Fibroblast of the aortic adventitia (primary cell): ENCODE measurements at regions not wholly inside any gene's neighbourhood (a gene's known extent, or its start where the extent isn't known, plus 50 kb on each side); places are given as distances from the start of the nearest gene placed in this dataset.
"Not testable (repeated sequence)": the region's sequence is repeated elsewhere in the genome, so short reads cannot be mapped to it uniquely, and the experiment has no call there.

ENCODE experiments used
- DNase-seq: peaks from one replicate; pipeline ENCODE4 v3.0.0-alpha.2; 2010; ENCODE audit warnings: low read depth
- H3K4me3 ChIP-seq: 2 replicates; pipeline ENCODE4 v1.5.1; 2011; ENCODE audit warnings: low read depth, mild to moderate bottlenecking, control low read depth, low read length, moderate library complexity
- TF ChIP-seq, protein P1 (sequence below): IDR thresholded peaks from 2 replicates; pipeline ENCODE4 v1.5.1; 2011; ENCODE audit warnings: mild to moderate bottlenecking, low read length, control low read depth, inconsistent platforms; ENCODE audit not compliant: insufficient read depth

DNA sequence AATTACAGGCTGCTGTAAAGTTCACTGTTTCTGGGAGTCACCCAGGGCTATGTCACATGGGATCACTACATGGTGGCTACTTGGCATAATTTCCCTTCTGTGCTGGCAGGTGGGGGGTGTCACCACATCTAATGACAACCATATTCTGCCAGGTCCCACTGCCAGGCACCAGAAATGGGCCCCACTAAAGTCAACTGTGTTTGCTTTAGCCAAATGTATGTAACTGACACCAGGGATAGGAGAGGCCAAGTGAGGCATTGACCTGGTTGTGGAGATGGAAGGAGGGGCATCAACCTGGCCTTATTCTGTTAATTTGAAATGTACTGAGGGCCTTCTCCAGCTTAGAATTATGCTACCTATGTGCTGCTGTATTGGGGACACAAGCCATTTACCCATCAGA lies 370.6 kb upstream of the PROX1 start:
- DNase-seq = no peak
- no peak overlapping the region for H3K4me3 ChIP-seq
- TF ChIP-seq, protein P1, sequence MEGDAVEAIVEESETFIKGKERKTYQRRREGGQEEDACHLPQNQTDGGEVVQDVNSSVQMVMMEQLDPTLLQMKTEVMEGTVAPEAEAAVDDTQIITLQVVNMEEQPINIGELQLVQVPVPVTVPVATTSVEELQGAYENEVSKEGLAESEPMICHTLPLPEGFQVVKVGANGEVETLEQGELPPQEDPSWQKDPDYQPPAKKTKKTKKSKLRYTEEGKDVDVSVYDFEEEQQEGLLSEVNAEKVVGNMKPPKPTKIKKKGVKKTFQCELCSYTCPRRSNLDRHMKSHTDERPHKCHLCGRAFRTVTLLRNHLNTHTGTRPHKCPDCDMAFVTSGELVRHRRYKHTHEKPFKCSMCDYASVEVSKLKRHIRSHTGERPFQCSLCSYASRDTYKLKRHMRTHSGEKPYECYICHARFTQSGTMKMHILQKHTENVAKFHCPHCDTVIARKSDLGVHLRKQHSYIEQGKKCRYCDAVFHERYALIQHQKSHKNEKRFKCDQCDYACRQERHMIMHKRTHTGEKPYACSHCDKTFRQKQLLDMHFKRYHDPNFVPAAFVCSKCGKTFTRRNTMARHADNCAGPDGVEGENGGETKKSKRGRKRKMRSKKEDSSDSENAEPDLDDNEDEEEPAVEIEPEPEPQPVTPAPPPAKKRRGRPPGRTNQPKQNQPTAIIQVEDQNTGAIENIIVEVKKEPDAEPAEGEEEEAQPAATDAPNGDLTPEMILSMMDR = no peak

DNA sequence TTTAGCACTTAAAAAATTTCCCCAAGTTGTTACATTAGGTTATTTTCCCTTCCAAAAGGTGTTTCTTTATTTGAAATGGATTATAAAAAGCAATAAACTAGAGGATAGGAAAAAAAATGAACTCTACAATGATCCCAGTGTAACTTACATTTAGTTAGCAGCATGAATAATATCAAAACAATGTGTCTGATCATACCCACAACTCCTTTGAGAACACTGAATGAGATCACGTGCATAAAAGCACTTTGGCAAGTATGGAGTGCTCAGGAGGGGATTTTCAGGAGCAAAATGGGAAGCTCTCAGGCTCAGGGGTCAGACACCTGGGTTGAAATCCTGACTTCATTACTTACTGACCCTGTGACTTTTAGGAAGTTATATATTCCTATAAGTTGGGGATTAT lies 369.7 kb upstream of the PROX1 start:
- H3K4me3 ChIP-seq = no peak overlapping the region
- no peak for DNase-seq
- TF ChIP-seq, protein P1 = no peak

DNA sequence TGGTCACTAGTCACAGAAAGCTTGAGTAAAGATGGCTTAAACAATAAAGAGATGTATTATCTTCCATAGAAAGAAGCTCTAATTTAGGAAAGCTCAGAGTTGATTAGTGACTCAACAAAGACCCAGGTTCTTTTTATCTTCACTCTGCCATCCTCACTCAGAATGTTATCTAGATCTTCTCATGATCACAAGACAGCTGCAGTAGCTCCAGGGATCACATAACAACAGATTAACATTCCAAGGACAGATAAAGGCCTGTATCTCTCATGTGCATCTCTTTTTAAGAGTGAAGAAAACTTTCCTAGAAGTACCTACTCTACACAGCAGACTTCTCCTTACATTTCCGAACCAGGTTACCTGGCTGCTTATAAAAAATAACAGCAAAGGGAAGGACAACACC lies 368.7 kb upstream of the PROX1 start:
- H3K4me3 ChIP-seq = no peak overlapping the region
- DNase-seq = no peak
- TF ChIP-seq, protein P1 = no peak

DNA sequence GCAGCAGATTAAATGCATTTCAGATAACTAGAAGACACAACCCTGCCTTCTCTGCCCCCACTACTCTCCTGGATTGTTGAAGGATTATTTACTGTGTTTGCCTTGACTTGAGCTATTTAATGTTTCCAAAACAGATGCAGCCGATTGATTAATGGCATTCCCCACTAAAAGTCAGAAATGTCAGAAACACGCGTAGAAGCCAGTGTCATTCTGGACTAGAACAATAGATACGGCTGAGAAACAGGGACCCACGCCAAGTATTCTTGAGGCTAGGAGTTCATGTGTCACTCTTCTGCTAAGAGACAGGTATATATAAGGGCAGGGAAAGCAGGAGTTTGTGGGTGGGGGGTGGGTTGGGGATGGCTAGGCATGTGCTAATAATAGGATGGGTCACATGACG lies 366.7 kb upstream of the PROX1 start:
- H3K4me3 ChIP-seq = no peak overlapping the region
- DNase-seq = no peak
- TF ChIP-seq, protein P1 = no peak

DNA sequence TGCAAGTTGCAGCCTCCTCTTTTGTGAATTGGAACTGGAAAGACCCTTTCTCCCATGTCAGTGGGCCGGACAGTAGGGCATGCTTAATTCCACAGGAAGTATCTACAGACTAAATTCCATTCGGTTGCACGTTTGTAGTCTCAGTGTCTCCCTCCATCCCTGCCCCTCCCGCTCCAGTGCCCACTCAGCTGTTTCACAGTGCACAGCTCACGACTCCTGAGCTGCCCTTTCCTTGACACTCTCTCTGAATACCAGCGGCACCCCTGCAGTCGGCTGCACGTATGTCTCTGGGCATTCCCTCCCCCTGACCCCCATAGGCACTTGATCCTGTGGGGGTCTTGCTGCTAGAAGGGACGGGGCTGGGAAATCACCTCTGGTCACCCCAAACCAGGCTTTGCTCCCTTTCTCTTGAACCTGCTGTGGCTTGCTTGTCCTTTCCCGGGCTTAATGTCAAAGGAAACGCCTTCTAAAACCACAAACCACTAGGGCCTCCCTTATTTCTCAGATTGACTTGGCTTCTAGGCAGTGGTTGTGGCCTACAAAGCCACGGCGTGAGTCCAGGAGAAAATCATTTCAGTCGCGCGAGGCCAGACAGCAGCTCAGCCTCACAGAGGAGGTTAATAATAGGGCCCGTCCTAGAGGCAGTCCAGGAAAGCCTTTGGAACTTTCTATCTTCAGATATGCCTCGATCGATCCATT lies 365.3 kb upstream of the PROX1 start:
- TF ChIP-seq, protein P1 = no peak
- no peak overlapping the region for H3K4me3 ChIP-seq
- no peak for DNase-seq

DNA sequence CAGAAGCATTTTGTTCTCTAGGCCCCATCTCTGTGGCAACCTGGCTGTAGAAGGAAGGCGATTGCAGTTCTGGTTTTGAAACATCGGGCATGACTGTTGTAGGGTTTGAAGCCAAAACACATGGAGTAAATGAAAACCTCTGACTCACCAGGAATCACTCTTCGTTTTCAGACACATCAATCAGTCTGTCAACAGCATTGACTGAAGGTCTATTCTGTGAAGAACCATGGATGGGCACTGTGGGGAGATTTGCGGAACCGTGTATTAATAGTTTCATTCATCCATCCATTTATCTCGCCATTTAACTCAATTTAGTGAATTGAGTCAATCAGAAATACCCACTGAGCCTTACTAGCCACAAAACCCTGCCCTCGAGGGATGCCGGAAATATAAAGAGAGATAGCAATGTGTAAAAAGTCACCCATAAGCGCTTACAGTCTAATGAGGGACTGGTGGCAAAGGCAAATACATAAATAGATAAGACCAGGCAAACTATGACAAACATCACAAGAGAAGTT lies 364.6 kb upstream of the PROX1 start:
- no peak overlapping the region for H3K4me3 ChIP-seq
- no peak for DNase-seq
- TF ChIP-seq, protein P1 = no peak

DNA sequence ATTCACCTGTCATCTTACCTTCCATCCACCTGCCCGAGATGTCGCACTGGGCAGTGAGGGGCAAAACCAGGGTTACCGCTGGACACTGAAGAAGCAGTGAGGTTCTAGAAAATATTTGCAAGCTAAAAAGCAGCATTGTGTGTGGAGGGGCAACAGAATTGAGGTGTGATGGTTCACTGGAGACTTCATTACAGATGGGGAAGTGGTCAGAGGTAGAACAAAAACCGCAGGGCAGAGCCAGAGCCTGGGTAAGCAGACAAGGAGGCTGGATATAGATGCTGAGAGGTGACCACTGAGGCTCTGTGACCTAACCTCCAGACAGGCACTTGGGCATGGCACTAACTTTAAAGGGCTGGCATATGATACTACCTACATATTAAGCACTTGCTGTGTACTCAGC lies 363.9 kb upstream of the PROX1 start:
- DNase-seq = no peak
- no peak overlapping the region for H3K4me3 ChIP-seq
- TF ChIP-seq, protein P1 = no peak

DNA sequence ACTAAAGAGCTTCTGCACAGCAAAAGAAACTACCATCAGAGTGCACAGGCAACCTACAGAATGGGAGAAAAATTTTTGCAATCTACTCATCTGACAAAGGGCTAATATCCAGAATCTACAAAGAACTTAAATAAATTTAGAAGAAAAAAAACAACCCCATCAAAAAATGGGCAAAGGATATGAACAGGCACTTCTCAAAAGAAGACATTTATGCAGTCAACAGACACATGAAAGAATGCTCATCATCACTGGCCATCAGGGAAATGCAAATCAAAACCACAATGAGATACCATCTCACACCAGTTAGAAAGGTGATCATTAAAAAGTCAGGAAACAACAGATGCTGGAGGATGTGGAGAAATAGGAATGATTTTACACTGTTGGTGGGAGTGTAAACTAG lies 351.0 kb upstream of the PROX1 start:
- not testable (repeated sequence) for DNase-seq, H3K4me3 ChIP-seq
